Astrocyte of the hippocampus (primary cell): ENCODE measurements at regions not wholly inside any gene's neighbourhood (a gene's known extent, or its start where the extent isn't known, plus 50 kb on each side); places are given as distances from the start of the nearest gene placed in this dataset.

Experiments
- DNase-seq: peaks from one replicate; pipeline ENCODE4 v3.0.0; 2011; ENCODE audit warnings: low read depth, low spot score

- DNase-seq: no peak
These were observed 223.5 kb upstream of the N4BP1 start for GRCh38 chr16:48833461-48833860.

- no peak for DNase-seq
These were observed 221.2 kb upstream of the N4BP1 start for GRCh38 chr16:48831076-48831722.

GRCh38 chr16:48829336-48830310 is 219.6 kb upstream of the N4BP1 start:
- no peak for DNase-seq

- no peak for DNase-seq
These were observed 214.3 kb upstream of the N4BP1 start for GRCh38 chr16:48824271-48824670.

GRCh38 chr16:48822431-48822830 is 212.5 kb upstream of the N4BP1 start:
- no peak for DNase-seq

GRCh38 chr16:48820379-48820778 is 210.4 kb upstream of the N4BP1 start:
- no peak for DNase-seq

- DNase-seq: no peak
These were observed 208.3 kb upstream of the N4BP1 start for GRCh38 chr16:48818257-48818656.

- DNase-seq: no peak
These were observed 207.1 kb upstream of the N4BP1 start for GRCh38 chr16:48817032-48817431.

- DNase-seq: no peak
These were observed 206.4 kb upstream of the N4BP1 start for GRCh38 chr16:48816393-48816792.

GRCh38 chr16:48814994-48815393 is 205.0 kb upstream of the N4BP1 start:
- no peak for DNase-seq

GRCh38 chr16:48813485-48813884 is 203.5 kb upstream of the N4BP1 start:
- DNase-seq: no peak

- no peak for DNase-seq
These were observed 202.9 kb upstream of the N4BP1 start for GRCh38 chr16:48812856-48813255.

GRCh38 chr16:48811478-48811877 is 201.5 kb upstream of the N4BP1 start:
- no peak for DNase-seq

GRCh38 chr16:48810803-48811453 is 200.9 kb upstream of the N4BP1 start:
- no peak for DNase-seq

GRCh38 chr16:48810436-48810802 is 200.4 kb upstream of the N4BP1 start:
- DNase-seq: no peak

GRCh38 chr16:48790151-48790550 is 180.2 kb upstream of the N4BP1 start:
- DNase-seq: no peak

GRCh38 chr16:48788475-48788874 is 178.5 kb upstream of the N4BP1 start:
- DNase-seq: no peak

- DNase-seq: no peak
These were observed 135.6 kb upstream of the N4BP1 start for GRCh38 chr16:48745541-48745940.

GRCh38 chr16:48740964-48741363 is 131.0 kb upstream of the N4BP1 start:
- no peak for DNase-seq

GRCh38 chr16:48734220-48734619 is 124.2 kb upstream of the N4BP1 start:
- no peak for DNase-seq

GRCh38 chr16:48704710-48705109 is 94.7 kb upstream of the N4BP1 start:
- no peak for DNase-seq

GRCh38 chr16:48687421-48688038 is 77.5 kb upstream of the N4BP1 start:
- peak; percentile 84 for DNase-seq
